ENCODE measurements at regions not wholly inside any gene's neighbourhood (a gene's known extent, or its start where the extent isn't known, plus 50 kb on each side); places are given as distances from the start of the nearest gene placed in this dataset.
A peak's percentile ranks its signal among the peaks of the same experiment; 100 is the strongest.
"Not testable (repeated sequence)": the region's sequence is repeated elsewhere in the genome, so short reads cannot be mapped to it uniquely, and the experiment has no call there.

GRCh38 chr10:61612450-61612849 lies 50.3 kb upstream of the CABCOCO1 start:
- DNase-seq (ENCODE audit: low read depth in 2 of 2) = no peak

DNA sequence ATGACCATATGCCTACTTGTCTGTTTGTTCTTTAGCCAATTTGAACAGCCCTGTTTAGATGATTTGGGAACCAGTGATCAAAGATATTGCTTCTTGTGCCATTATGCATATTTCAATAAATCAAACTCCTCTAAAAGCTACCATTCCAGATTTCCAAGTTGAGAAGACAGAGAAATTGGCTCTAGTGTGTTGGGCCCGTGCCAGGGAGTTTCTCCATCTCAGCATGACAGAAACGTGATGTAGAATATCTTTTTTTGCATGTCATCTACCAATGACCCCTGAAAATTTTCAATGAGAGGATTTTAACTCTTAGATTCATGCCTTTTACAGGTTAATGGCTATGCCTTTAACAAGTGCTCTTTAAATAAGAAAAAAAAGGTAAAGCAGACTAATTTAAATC lies 50.7 kb upstream of the CABCOCO1 start:
- peak in 1 of 2 donors; percentile 13 for DNase-seq (ENCODE audit: low read depth in 2 of 2)

DNA sequence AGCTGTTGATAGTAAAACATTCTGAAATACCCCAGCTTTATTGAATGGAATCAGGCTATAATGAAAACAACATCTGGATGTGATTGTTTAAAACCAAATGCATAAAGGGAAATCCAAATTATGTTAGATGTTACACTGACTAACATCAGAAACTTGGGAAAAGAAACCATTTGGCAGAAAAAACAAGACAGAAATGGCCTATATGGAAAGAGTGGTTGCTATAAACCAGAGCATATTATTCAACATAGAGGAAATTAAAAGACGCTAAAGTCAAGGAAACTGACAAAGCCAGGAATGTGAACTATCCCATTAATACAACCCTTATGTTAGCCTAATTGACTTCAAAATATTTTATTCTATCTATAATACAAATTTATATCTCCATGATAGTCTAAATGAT lies 53.0 kb upstream of the CABCOCO1 start:
- no peak for DNase-seq (ENCODE audit: low read depth in 2 of 2)

DNA sequence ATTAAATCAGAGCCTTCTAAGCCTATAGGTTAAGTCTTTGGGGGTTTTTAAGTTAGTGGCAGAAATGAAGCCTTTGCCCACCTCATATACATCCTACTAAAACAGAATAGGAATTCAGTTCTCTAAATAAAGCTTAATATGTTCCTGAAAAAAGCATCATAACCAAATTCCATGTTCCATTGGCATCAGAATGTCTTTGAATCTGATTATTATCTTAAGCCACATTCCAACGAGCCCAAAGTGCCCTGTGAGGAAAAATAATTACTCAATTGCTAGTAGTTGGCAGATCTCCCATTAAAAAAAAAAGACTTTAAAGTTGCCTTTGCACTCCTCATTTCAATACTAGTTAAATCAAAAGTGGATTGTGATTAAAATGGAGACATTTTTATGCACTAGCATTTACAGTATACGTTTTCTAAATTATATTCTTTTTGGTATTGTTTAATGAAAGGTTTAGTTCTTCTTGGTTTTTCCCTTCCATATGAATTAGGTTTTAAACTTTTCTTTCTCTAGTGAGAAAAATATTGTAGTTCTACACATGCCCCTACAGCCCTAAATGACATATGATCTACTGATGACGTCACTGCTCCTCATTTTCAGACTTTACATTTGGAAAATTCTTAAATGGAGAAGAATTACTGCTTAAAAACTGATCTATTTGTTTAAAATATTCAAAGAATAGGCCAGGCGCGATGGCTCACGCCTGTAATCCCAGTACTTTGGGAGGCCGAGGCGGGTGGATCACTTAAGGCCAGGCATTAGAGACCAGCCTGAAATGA lies 54.3 kb upstream of the CABCOCO1 start:
- DNase-seq (ENCODE audit: low read depth in 2 of 2) = no peak

GRCh38 chr10:61606959-61607907 lies 55.5 kb upstream of the CABCOCO1 start:
- peak; percentile 40 to 41 for DNase-seq (ENCODE audit: low read depth in 2 of 2)

DNA sequence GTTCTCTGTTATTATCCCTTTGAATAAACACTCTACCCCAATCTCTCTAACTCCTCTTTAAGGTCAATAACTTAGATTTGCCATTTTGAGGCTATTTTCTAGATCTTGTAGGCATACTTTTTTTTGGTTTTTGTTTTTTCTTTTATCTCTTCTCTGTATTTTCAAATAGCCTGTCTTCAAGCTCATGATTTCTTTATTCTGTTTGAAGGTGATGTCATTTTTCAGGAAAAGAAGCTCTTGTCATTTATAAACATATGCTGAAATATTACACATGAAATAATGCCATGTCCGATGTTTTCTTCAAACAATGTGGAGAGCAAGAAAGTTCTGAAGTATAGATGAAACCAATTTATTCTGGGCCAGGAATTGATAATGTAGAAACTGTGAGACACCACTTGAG lies 57.5 kb upstream of the CABCOCO1 start:
- DNase-seq (ENCODE audit: low read depth in 2 of 2) = no peak

- DNase-seq (ENCODE audit: low read depth in 2 of 2) = no peak
Measured at GRCh38 chr10:61600399-61600798, 62.3 kb upstream of the CABCOCO1 start.

- DNase-seq (ENCODE audit: low read depth in 2 of 2) = no peak
Measured at GRCh38 chr10:61594430-61594829, 68.3 kb upstream of the CABCOCO1 start.

- DNase-seq (ENCODE audit: low read depth in 2 of 2) = peak; percentile 34 to 45
Measured at GRCh38 chr10:61592581-61592980, 70.1 kb upstream of the CABCOCO1 start.

GRCh38 chr10:61589547-61590243 lies 73.0 kb upstream of the CABCOCO1 start:
- DNase-seq (ENCODE audit: low read depth in 2 of 2) = peak in 1 of 2 donors; percentile 63

GRCh38 chr10:61588770-61589211 lies 73.9 kb upstream of the CABCOCO1 start:
- peak; percentile 0 to 57 for DNase-seq (ENCODE audit: low read depth in 2 of 2)

DNA sequence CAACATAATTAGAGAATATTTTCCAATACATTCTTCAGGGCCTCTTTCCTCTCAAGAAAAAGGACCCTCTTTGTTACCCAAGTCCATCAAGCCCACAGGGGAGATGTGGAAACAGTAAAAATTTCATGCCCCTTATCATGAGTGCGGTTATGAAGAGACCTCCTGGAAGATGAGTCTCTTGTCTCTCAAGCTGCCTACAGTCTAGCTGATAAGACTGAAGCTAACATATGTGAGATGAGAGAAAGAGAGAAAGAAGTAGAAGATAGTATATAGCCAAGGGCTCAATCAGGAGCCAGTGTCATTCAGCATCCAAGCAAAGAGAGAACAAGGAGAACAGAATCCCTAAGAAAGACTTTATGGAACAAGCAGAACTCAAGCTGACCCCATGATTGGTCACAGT lies 75.9 kb upstream of the CABCOCO1 start:
- no peak for DNase-seq (ENCODE audit: low read depth in 2 of 2)

- no peak for DNase-seq (ENCODE audit: low read depth in 2 of 2)
Measured at GRCh38 chr10:61580608-61581007, 82.1 kb upstream of the CABCOCO1 start.

- not testable (repeated sequence) for DNase-seq (ENCODE audit: low read depth in 2 of 2)
Measured at GRCh38 chr10:61570204-61570603, 92.5 kb upstream of the CABCOCO1 start.

GRCh38 chr10:61567729-61568128 lies 95.0 kb upstream of the CABCOCO1 start:
- DNase-seq (ENCODE audit: low read depth in 2 of 2) = no peak

- no peak for DNase-seq (ENCODE audit: low read depth in 2 of 2)
Measured at GRCh38 chr10:61565819-61566560, 96.7 kb upstream of the CABCOCO1 start.

- no peak for DNase-seq (ENCODE audit: low read depth in 2 of 2)
Measured at GRCh38 chr10:61564444-61564843, 98.3 kb upstream of the CABCOCO1 start.

GRCh38 chr10:61559615-61560014 lies 103.1 kb upstream of the CABCOCO1 start:
- no peak for DNase-seq (ENCODE audit: low read depth in 2 of 2)

DNA sequence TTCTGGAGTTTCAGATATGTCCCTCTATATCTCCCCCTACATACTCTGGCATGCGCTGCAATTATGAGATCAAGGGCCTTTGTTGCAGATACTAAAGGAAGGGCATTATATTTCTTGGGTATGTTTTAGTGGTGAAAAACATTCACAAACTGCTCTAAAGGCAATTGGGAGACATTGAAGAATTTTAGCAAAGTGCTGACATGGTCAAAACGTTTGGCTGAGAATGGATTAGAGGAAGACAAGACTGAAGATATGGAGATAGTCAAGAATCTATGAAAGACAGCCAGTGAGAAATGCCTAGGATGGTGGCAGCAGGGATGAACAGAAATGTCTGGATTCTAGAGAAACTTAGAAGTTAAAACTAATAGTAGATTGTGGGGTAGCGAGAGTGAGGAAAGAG lies 104.5 kb upstream of the CABCOCO1 start:
- DNase-seq (ENCODE audit: low read depth in 2 of 2) = no peak

GRCh38 chr10:61554925-61555324 lies 101.7 kb upstream of the TMEM26 start:
- DNase-seq (ENCODE audit: low read depth in 2 of 2) = no peak

- no peak for DNase-seq (ENCODE audit: low read depth in 2 of 2)
Measured at GRCh38 chr10:61549861-61550260, 96.7 kb upstream of the TMEM26 start.
